ACHN (cell line): ENCODE measurements at regions not wholly inside any gene's neighbourhood (a gene's known extent, or its start where the extent isn't known, plus 50 kb on each side); places are given as distances from the start of the nearest gene placed in this dataset.
"Not testable (repeated sequence)": the region's sequence is repeated elsewhere in the genome, so short reads cannot be mapped to it uniquely, and the experiment has no call there.

Experiments
- DNase-seq: peaks from one replicate; pipeline ENCODE4 v3.0.0-alpha.2; 2015
- in situ Hi-C: cut with HindIII; loops from 2 replicates; pipeline ENCODE4 v1.10.0; 2017; ENCODE audit warnings: low sequenced_read_pairs, low pct_ligation_motif_present, low pct_unique_long_range_greater_than_20kb

GRCh38 chr6:27585316-27585715 is 112.4 kb upstream of the ZNF184 start:
- DNase-seq, in situ Hi-C loops: not testable (repeated sequence)

- DNase-seq, result no peak
- in situ Hi-C loops, result no loop called here
Observed at GRCh38 chr6:27584326-27584725, 111.4 kb upstream of the ZNF184 start.

GRCh38 chr6:27582928-27583725 is 110.2 kb upstream of the ZNF184 start:
- DNase-seq, result peak; percentile 59
- in situ Hi-C loops, result no loop called here

- no peak for DNase-seq
- in situ Hi-C loops, result no loop called here
Observed at GRCh38 chr6:27579973-27580372, 107.1 kb upstream of the ZNF184 start.

GRCh38 chr6:27577922-27578321 is 105.0 kb upstream of the ZNF184 start:
- in situ Hi-C loops, result no loop called here
- no peak for DNase-seq

GRCh38 chr6:27575594-27576361 is 102.9 kb upstream of the ZNF184 start:
- in situ Hi-C loops, result no loop called here
- DNase-seq, result no peak

- DNase-seq, result no peak
Observed at GRCh38 chr6:27568226-27568897, 95.5 kb upstream of the ZNF184 start.

GRCh38 chr6:27565839-27566779 is 93.2 kb upstream of the ZNF184 start:
- in situ Hi-C loops, result no loop called here
- DNase-seq, result no peak

More at GRCh38 chr6:27568226-27568897, 95.5 kb upstream of the ZNF184 start:
- in situ Hi-C loops, result no loop called here

- in situ Hi-C loops, result no loop called here
- DNase-seq, result no peak
Observed at GRCh38 chr6:27562027-27562410, 89.1 kb upstream of the ZNF184 start.

- DNase-seq, result no peak
- in situ Hi-C loops, result no loop called here
Observed at GRCh38 chr6:27558028-27558724, 85.3 kb upstream of the ZNF184 start.

- DNase-seq, result no peak
- in situ Hi-C loops, result no loop called here
Observed at GRCh38 chr6:27556406-27556805, 83.5 kb upstream of the ZNF184 start.

GRCh38 chr6:27553123-27553904 is 80.4 kb upstream of the ZNF184 start:
- in situ Hi-C loops, result no loop called here
- DNase-seq, result peak; percentile 41

GRCh38 chr6:27551607-27552006 is 78.7 kb upstream of the ZNF184 start:
- in situ Hi-C loops, result no loop called here
- no peak for DNase-seq

GRCh38 chr6:27550692-27551091 is 77.8 kb upstream of the ZNF184 start:
- in situ Hi-C loops, result no loop called here

GRCh38 chr6:27549241-27549598 is 76.3 kb upstream of the ZNF184 start:
- in situ Hi-C loops, result not testable (repeated sequence)

More at GRCh38 chr6:27550692-27551091, 77.8 kb upstream of the ZNF184 start:
- DNase-seq, result no peak

GRCh38 chr6:27547157-27548075 is 74.5 kb upstream of the ZNF184 start:
- peak; percentile 74 for DNase-seq
- in situ Hi-C loops, result no loop called here

More at GRCh38 chr6:27549241-27549598, 76.3 kb upstream of the ZNF184 start:
- DNase-seq, result not testable (repeated sequence)
